LNCaP clone FGC (cell line): ENCODE measurements at regions not wholly inside any gene's neighbourhood (a gene's known extent, or its start where the extent isn't known, plus 50 kb on each side); places are given as distances from the start of the nearest gene placed in this dataset.

ENCODE experiments used
- DNase-seq: peaks from one replicate; pipeline ENCODE4 v3.0.0-alpha.2; 2011; ENCODE audit warnings: low read depth
- H3K4me3 ChIP-seq: 2 replicates; pipeline ENCODE4 v1.5.1; 2011; ENCODE audit warnings: mild to moderate bottlenecking, low read depth, low read length, control low read depth
- CTCF ChIP-seq: IDR thresholded peaks from 2 replicates; pipeline ENCODE4 v1.5.1; 2012; ENCODE audit warnings: mild to moderate bottlenecking; ENCODE audit not compliant: control insufficient read depth, insufficient read depth; ENCODE audit errors: extremely low read depth

DNA sequence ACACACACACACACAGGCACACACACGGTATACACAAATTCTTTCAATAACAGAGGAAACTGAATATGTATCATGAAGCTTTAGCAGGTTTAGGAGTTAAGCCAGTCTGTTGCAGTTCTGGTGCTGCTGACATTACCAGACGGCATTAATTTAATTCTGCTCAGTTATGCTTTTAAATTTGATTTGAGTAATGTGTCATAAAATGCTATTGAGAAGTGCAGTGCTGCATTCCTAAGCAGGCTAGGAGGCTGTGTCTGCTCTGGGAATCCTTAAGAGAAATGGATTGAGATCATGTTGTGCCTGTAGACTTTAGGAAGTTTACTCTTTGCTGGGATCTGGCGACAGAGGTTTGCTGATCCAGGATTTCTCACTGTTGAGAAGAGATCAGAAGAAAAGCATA, 733.8 kb downstream of the BRINP1 start:
- no peak for DNase-seq
- H3K4me3 ChIP-seq = no peak overlapping the region
- TF ChIP-seq CTCF = no peak

DNA sequence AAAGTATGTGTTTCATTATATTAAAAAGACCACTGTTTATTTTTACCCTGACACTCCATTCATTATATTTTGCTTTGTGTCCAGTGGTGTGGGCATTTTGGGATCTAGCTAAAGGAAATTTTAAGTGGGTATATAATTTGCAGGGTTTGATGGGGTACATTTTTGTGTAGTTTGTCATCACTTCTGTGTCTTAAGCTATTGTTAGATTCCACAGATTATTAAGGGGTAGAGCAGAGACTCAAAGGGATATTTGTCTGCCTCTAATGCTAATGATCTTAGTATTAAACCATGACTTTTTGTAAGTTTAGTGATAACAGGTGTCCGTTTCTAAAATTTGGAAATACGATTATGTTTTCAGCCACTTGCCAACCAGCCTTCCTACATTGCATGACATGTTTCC, 731.6 kb downstream of the BRINP1 start:
- no peak for TF ChIP-seq CTCF
- H3K4me3 ChIP-seq = no peak overlapping the region
- DNase-seq = no peak

- no peak overlapping the region for H3K4me3 ChIP-seq
- TF ChIP-seq CTCF = no peak
- no peak for DNase-seq
Observed at GRCh38 chr9:118640836-118641560, 728.2 kb downstream of the BRINP1 start.

- no peak for DNase-seq
- no peak for TF ChIP-seq CTCF
- H3K4me3 ChIP-seq = no peak overlapping the region
Observed at GRCh38 chr9:118643118-118643517, 726.1 kb downstream of the BRINP1 start.

DNA sequence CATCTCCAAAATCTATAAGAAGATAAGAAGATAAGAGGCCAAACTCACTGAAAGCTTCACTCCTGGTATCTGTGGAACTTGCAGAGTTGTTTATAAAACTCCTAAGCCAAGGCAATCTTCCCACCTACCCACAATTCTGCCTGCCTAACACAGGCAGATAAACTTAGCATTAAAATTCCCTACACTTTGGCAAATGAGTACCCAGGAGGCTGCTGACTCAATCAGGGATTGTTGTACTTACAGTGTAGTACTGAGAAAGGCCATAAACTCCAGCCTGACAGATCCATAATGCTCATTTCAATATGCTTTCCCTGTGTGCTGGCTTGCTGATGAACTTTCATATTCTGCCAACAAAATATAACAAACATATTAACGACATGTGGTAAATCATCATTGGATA, 725.2 kb downstream of the BRINP1 start:
- TF ChIP-seq CTCF = no peak
- DNase-seq = no peak
- no peak overlapping the region for H3K4me3 ChIP-seq

GRCh38 chr9:118647331-118647730, 721.9 kb downstream of the BRINP1 start:
- no peak for TF ChIP-seq CTCF
- no peak for DNase-seq
- no peak overlapping the region for H3K4me3 ChIP-seq

GRCh38 chr9:118650417-118650816, 718.8 kb downstream of the BRINP1 start:
- no peak for TF ChIP-seq CTCF
- H3K4me3 ChIP-seq = no peak overlapping the region
- DNase-seq = no peak
